ENCODE measurements at regions not wholly inside any gene's neighbourhood (a gene's known extent, or its start where the extent isn't known, plus 50 kb on each side); places are given as distances from the start of the nearest gene placed in this dataset.

DNA sequence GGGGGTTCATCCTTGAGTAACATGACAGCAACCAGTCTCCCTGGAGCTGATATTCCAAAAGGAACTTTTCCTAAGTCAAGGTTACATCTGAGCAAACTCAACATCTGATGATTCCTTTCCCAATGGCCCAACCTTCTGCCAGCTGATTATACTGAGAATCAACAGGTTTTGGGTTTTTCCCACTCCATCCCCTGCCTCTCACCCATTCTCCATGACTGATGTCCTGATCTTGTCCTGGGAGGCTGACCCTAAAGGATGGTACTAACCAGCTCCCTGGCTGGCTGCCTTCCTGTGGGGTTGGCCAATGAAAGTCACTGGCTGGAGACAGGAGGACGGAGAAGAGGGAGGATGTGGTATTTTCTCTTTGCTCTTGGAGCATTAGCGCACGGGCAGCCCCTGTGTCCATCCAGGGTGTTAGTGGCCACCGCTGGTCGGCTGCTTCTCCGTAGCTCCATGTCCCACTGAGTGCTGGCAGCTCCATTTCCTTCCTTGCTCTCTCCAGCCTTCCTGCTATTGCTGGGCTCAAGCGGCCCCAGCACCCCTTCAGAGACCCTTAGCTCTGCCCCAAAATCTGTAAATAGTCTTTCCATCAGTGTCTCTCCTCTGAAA, 306.2 kb upstream of the PITRM1 start:
- no peaks in the 10 kb centered on the region; the same call in 1 of the 2 replicates for H3K9me3 ChIP-seq (ENCODE audit: control insufficient read depth, insufficient read depth, low read length)
- no peak overlapping the region for H3K9ac ChIP-seq (ENCODE audit: low read depth, low read length)
- no peaks in the 10 kb centered on the region for H3K36me3 ChIP-seq (ENCODE audit: insufficient read depth, low read length)
- no peaks in the 10 kb centered on the region for H3K4me1 ChIP-seq (ENCODE audit: insufficient read depth, low read length)

- Histone ChIP-seq H3K9me3 (ENCODE audit: control insufficient read depth, insufficient read depth, low read length) (no peaks in the 10 kb centered on the region; the same call in 1 of the 2 replicates), H3K4me1 (ENCODE audit: insufficient read depth, low read length) (no peaks in the 10 kb centered on the region), H3K9ac (ENCODE audit: low read depth, low read length) (no peak overlapping the region)
Measured at GRCh38 chr10:3478153-3478552, 305.6 kb upstream of the PITRM1 start.

DNA sequence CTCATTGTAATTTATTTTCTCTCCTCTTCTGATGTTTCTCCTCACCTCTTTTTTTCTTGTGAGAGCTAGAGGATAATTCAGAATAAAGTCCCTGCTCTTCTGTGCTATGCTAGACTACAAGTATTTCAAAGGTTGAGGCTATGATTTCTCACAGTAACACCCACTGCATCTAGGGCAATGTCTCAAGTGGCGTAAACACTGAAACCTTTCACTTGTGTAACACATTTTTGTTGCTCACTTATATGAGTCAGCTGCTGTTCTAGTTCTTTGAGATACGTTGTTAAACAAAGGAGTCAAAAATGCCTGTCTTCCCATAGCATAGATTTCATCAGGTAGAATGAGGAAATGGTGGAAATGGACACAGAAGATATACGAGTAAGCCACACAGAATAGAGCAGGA, 305.1 kb upstream of the PITRM1 start:
- no peaks in the 10 kb centered on the region for H3K4me1 ChIP-seq (ENCODE audit: insufficient read depth, low read length)
- no peaks in the 10 kb centered on the region; the same call in 1 of the 2 replicates for H3K9me3 ChIP-seq (ENCODE audit: control insufficient read depth, insufficient read depth, low read length)
- no peak overlapping the region for H3K9ac ChIP-seq (ENCODE audit: low read depth, low read length)
- no peaks in the 10 kb centered on the region for H3K36me3 ChIP-seq (ENCODE audit: insufficient read depth, low read length)

More at GRCh38 chr10:3478153-3478552, 305.6 kb upstream of the PITRM1 start:
- no peaks in the 10 kb centered on the region for H3K36me3 ChIP-seq (ENCODE audit: insufficient read depth, low read length)

- H3K9ac ChIP-seq (ENCODE audit: low read depth, low read length) = no peak overlapping the region
- H3K36me3 ChIP-seq (ENCODE audit: insufficient read depth, low read length) = no peaks in the 10 kb centered on the region
- H3K9me3 ChIP-seq (ENCODE audit: control insufficient read depth, insufficient read depth, low read length) = no peaks in the 10 kb centered on the region; the same call in 1 of the 2 replicates
- H3K4me1 ChIP-seq (ENCODE audit: insufficient read depth, low read length) = no peaks in the 10 kb centered on the region
Measured at GRCh38 chr10:3476640-3477448, 304.3 kb upstream of the PITRM1 start.

DNA sequence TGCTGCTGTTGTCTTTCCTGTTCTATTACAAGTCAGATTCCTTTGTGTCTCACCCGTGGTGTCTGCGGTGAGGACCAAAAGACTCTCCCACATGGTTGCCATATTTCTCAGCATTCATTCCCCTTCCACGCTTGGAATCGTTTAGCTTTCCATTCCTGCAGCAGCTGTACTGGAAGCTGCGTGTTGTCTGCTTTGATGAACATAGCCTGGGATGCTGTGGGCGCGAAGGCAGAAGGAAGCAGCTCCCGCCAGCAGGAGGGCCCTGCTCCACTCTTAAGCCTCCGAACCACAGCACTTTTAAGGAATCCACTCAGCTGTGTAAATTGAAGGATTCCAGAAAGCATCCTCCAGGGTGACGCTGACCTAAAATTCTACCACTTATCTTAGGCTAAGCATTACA, 303.6 kb upstream of the PITRM1 start:
- H3K9ac ChIP-seq (ENCODE audit: low read depth, low read length) = no peak overlapping the region
- no peaks in the 10 kb centered on the region for H3K4me1 ChIP-seq (ENCODE audit: insufficient read depth, low read length)
- no peaks in the 10 kb centered on the region; the same call in 1 of the 2 replicates for H3K9me3 ChIP-seq (ENCODE audit: control insufficient read depth, insufficient read depth, low read length)

GRCh38 chr10:3475367-3475766, 302.8 kb upstream of the PITRM1 start:
- no peaks in the 10 kb centered on the region for H3K4me1 ChIP-seq (ENCODE audit: insufficient read depth, low read length)
- no peak overlapping the region for H3K9ac ChIP-seq (ENCODE audit: low read depth, low read length)
- no peaks in the 10 kb centered on the region; the same call in 1 of the 2 replicates for H3K9me3 ChIP-seq (ENCODE audit: control insufficient read depth, insufficient read depth, low read length)
- no peaks in the 10 kb centered on the region for H3K36me3 ChIP-seq (ENCODE audit: insufficient read depth, low read length)

More for the DNA sequence above, 303.6 kb upstream of the PITRM1 start:
- no peaks in the 10 kb centered on the region for H3K36me3 ChIP-seq (ENCODE audit: insufficient read depth, low read length)

DNA sequence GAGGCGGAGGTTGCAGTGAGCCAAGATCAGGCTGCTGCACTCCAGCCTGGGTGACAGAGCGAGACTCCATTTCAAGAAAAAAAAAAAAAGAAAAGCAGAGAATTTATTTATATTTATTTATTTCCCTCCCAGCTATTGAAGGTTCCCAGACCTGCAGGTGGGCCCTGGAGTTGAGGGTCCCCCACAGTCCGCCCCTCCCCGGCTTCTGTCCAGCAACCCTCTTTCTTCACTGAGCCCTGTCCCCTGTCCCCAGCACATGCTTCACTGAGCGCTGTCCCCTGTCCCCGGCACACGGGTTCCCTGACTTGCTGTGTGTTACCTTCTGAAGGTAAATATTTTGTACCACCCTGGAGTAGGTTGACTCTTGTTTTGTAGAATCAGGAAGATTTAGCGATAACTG, 301.7 kb upstream of the PITRM1 start:
- H3K9me3 ChIP-seq (ENCODE audit: control insufficient read depth, insufficient read depth, low read length) = no peaks in the 10 kb centered on the region; the same call in 1 of the 2 replicates
- H3K9ac ChIP-seq (ENCODE audit: low read depth, low read length) = no peak overlapping the region
- H3K4me1 ChIP-seq (ENCODE audit: insufficient read depth, low read length) = peaks cover 2% of the 10 kb centered on the region; the same call in 1 of the 2 replicates
- H3K36me3 ChIP-seq (ENCODE audit: insufficient read depth, low read length) = no peaks in the 10 kb centered on the region

- H3K36me3 ChIP-seq (ENCODE audit: insufficient read depth, low read length) = no peaks in the 10 kb centered on the region
- H3K9ac ChIP-seq (ENCODE audit: low read depth, low read length) = no peak overlapping the region
- H3K4me1 ChIP-seq (ENCODE audit: insufficient read depth, low read length) = peaks cover 12% of the 10 kb centered on the region
- no peaks in the 10 kb centered on the region; the same call in 1 of the 2 replicates for H3K9me3 ChIP-seq (ENCODE audit: control insufficient read depth, insufficient read depth, low read length)
Measured at GRCh38 chr10:3473271-3473670, 300.7 kb upstream of the PITRM1 start.

GRCh38 chr10:3472287-3473051, 299.9 kb upstream of the PITRM1 start:
- no peaks in the 10 kb centered on the region for H3K36me3 ChIP-seq (ENCODE audit: insufficient read depth, low read length)

GRCh38 chr10:3471927-3472286, 299.3 kb upstream of the PITRM1 start:
- no peaks in the 10 kb centered on the region; the same call in 1 of the 2 replicates for H3K9me3 ChIP-seq (ENCODE audit: control insufficient read depth, insufficient read depth, low read length)
- H3K4me1 ChIP-seq (ENCODE audit: insufficient read depth, low read length) = peaks cover 13% of the 10 kb centered on the region
- no peak overlapping the region for H3K9ac ChIP-seq (ENCODE audit: low read depth, low read length)
- H3K36me3 ChIP-seq (ENCODE audit: insufficient read depth, low read length) = no peaks in the 10 kb centered on the region

More at GRCh38 chr10:3472287-3473051, 299.9 kb upstream of the PITRM1 start:
- no peak overlapping the region for H3K9ac ChIP-seq (ENCODE audit: low read depth, low read length)
- H3K4me1 ChIP-seq (ENCODE audit: insufficient read depth, low read length) = peaks cover 13% of the 10 kb centered on the region
- no peaks in the 10 kb centered on the region; the same call in 1 of the 2 replicates for H3K9me3 ChIP-seq (ENCODE audit: control insufficient read depth, insufficient read depth, low read length)

- Histone ChIP-seq H3K4me1 (ENCODE audit: insufficient read depth, low read length) (peaks cover 13% of the 10 kb centered on the region), H3K9me3 (ENCODE audit: control insufficient read depth, insufficient read depth, low read length) (no peaks in the 10 kb centered on the region), H3K36me3 (ENCODE audit: insufficient read depth, low read length) (no peaks in the 10 kb centered on the region), H3K9ac (ENCODE audit: low read depth, low read length) (no peak overlapping the region)
Measured at GRCh38 chr10:3471472-3471871, 298.9 kb upstream of the PITRM1 start.

GRCh38 chr10:3470191-3470590, 297.6 kb upstream of the PITRM1 start:
- Histone ChIP-seq H3K4me1 (ENCODE audit: insufficient read depth, low read length) (peaks cover 13% of the 10 kb centered on the region), H3K9ac (ENCODE audit: low read depth, low read length) (no peak overlapping the region), H3K36me3 (ENCODE audit: insufficient read depth, low read length) (no peaks in the 10 kb centered on the region), H3K9me3 (ENCODE audit: control insufficient read depth, insufficient read depth, low read length) (no peaks in the 10 kb centered on the region)

GRCh38 chr10:3469639-3470020, 297.0 kb upstream of the PITRM1 start:
- H3K9ac ChIP-seq (ENCODE audit: low read depth, low read length) = no peak overlapping the region
- no peaks in the 10 kb centered on the region for H3K9me3 ChIP-seq (ENCODE audit: control insufficient read depth, insufficient read depth, low read length)
- H3K36me3 ChIP-seq (ENCODE audit: insufficient read depth, low read length) = no peaks in the 10 kb centered on the region
- H3K4me1 ChIP-seq (ENCODE audit: insufficient read depth, low read length) = peaks cover 13% of the 10 kb centered on the region

- H3K9ac ChIP-seq (ENCODE audit: low read depth, low read length) = no peak overlapping the region
- H3K9me3 ChIP-seq (ENCODE audit: control insufficient read depth, insufficient read depth, low read length) = no peaks in the 10 kb centered on the region
- no peaks in the 10 kb centered on the region for H3K36me3 ChIP-seq (ENCODE audit: insufficient read depth, low read length)
- peaks cover 13% of the 10 kb centered on the region for H3K4me1 ChIP-seq (ENCODE audit: insufficient read depth, low read length)
Measured at GRCh38 chr10:3468919-3469638, 296.5 kb upstream of the PITRM1 start.
